C4-2B (cell line): ENCODE measurements at regions not wholly inside any gene's neighbourhood (a gene's known extent, or its start where the extent isn't known, plus 50 kb on each side); places are given as distances from the start of the nearest gene placed in this dataset.

Source experiments
- CTCF ChIP-seq: fragments of 450-650 bp; conservative IDR thresholded peaks from 2 replicates; pipeline ENCODE4 v1.5.1; 2017; ENCODE audit warnings: mild to moderate bottlenecking
- ZFX ChIP-seq: fragments of 450-650 bp; IDR thresholded peaks from 2 replicates; pipeline ENCODE4 v1.6.1; 2017

- TF ChIP-seq CTCF (no peak), ZFX (no peak)
These were observed 311.9 kb downstream of the MYCN start for GRCh38 chr2:16252251-16252650.
